Neural progenitor cell (in vitro differentiated cells): ENCODE measurements at regions not wholly inside any gene's neighbourhood (a gene's known extent, or its start where the extent isn't known, plus 50 kb on each side); places are given as distances from the start of the nearest gene placed in this dataset.

Experiments used
- DNase-seq: peaks from one replicate; pipeline ENCODE4 v3.0.0-alpha.2; 2016; ENCODE audit warnings: low spot score
- H2AFZ ChIP-seq: fragments of 200-600 bp; sonication (generic); replicated peaks from 2 replicates; pipeline ENCODE4 v1.6.1; 2016; ENCODE audit warnings: antibody characterized with exemption
- H3F3A ChIP-seq: fragments of 200-600 bp; sonication (generic); 2 replicates; pipeline ENCODE4 v1.6.1; 2016; ENCODE audit warnings: antibody characterized with exemption, low read depth
- H3K27ac ChIP-seq: fragments of 200-600 bp; sonication (generic); 2 replicates; pipeline ENCODE4 v1.5.1; 2016; ENCODE audit warnings: mild to moderate bottlenecking
- H3K27me3 ChIP-seq: fragments of 200-600 bp; sonication (generic); 2 replicates; pipeline ENCODE4 v1.6.1; 2016; ENCODE audit warnings: mild to moderate bottlenecking, moderate library complexity
- H3K36me3 ChIP-seq: fragments of 200-600 bp; sonication (generic); 2 replicates; pipeline ENCODE4 v1.5.1; 2016
- H3K4me1 ChIP-seq: fragments of 200-600 bp; sonication (generic); 2 replicates; pipeline ENCODE4 v1.6.1; 2016; ENCODE audit warnings: mixed run types
- H3K4me2 ChIP-seq: fragments of 200-600 bp; sonication (generic); 2 replicates; pipeline ENCODE4 v1.6.1; 2016
- H3K4me3 ChIP-seq: fragments of 200-600 bp; sonication (generic); 2 replicates; pipeline ENCODE4 v1.5.1; 2016
- H3K79me2 ChIP-seq: fragments of 200-600 bp; sonication (generic); 2 replicates; pipeline ENCODE4 v1.6.1; 2016; ENCODE audit warnings: low read depth
- H3K9ac ChIP-seq: fragments of 200-600 bp; sonication (generic); 2 replicates; pipeline ENCODE4 v1.6.1; 2016
- H3K9me3 ChIP-seq: fragments of 200-600 bp; sonication (generic); 2 replicates; pipeline ENCODE4 v1.5.1; 2016; ENCODE audit warnings: low read depth
- H4K20me1 ChIP-seq: fragments of 200-600 bp; sonication (generic); 2 replicates; pipeline ENCODE4 v1.6.1; 2016; ENCODE audit warnings: low read depth
- H3K27ac Mint-ChIP-seq: 3 replicates; pipeline ENCODE4 v1.8.0; 2021; ENCODE audit warnings: mixed read lengths
- H3K27me3 Mint-ChIP-seq: 2 replicates; pipeline ENCODE4 v1.8.0; 2022; ENCODE audit warnings: low read depth, mild to moderate bottlenecking, inconsistent platforms, moderate library complexity, mixed read lengths; ENCODE audit not compliant: insufficient read depth
- H3K36me3 Mint-ChIP-seq: 3 replicates; pipeline ENCODE4 v1.8.0; 2021; ENCODE audit warnings: mixed read lengths
- H3K4me1 Mint-ChIP-seq: 3 replicates; pipeline ENCODE4 v1.8.0; 2021; ENCODE audit warnings: mixed read lengths
- H3K4me3 Mint-ChIP-seq: 3 replicates; pipeline ENCODE4 v1.8.0; 2021; ENCODE audit warnings: mild to moderate bottlenecking, moderate library complexity, mixed read lengths
- H3K9me3 Mint-ChIP-seq: 3 replicates; pipeline ENCODE4 v1.8.0; 2020; ENCODE audit warnings: mixed read lengths
- CTCF ChIP-seq: fragments of 200-600 bp; sonication (generic); IDR thresholded peaks from 2 replicates; pipeline ENCODE4 v1.5.1; 2017; ENCODE audit warnings: antibody characterized with exemption, mild to moderate bottlenecking
- EZH2 ChIP-seq: fragments of 200-600 bp; sonication (generic); IDR thresholded peaks from 2 replicates; pipeline ENCODE4 v1.6.1; 2017; ENCODE audit warnings: antibody characterized with exemption, mild to moderate bottlenecking, moderate library complexity
- EZH2phosphoT487 ChIP-seq: fragments of 200-600 bp; sonication (generic); IDR thresholded peaks from 2 replicates; pipeline ENCODE4 v1.6.1; 2017; ENCODE audit warnings: antibody characterized with exemption

- no peaks in the 10 kb centered on the region for H3K36me3 ChIP-seq
- Mint-ChIP-seq H3K27ac (no peak overlapping the region), H3K9me3 (peaks cover 4% of the 10 kb centered on the region), H3K36me3 (no peaks in the 10 kb centered on the region), H3K4me3 (no peak overlapping the region), H3K27me3 (peaks cover 7% of the 10 kb centered on the region), H3K4me1 (peaks cover 4% of the 10 kb centered on the region)
- no peaks in the 10 kb centered on the region for H3K27me3 ChIP-seq
- no peaks in the 10 kb centered on the region for H3F3A ChIP-seq
- no peak overlapping the region for H3K27ac ChIP-seq
- no peak for DNase-seq
- H3K9me3 ChIP-seq, result no peaks in the 10 kb centered on the region
- no peaks in the 10 kb centered on the region for H3K79me2 ChIP-seq
- TF ChIP-seq EZH2phosphoT487 (no peak), EZH2 (no peak), CTCF (no peak)
- H3K4me1 ChIP-seq, result peaks cover 16% of the 10 kb centered on the region
- H4K20me1 ChIP-seq, result no peaks in the 10 kb centered on the region
- no peak overlapping the region for H3K9ac ChIP-seq
- no peak overlapping the region for H3K4me3 ChIP-seq
- no peak overlapping the region for H2AFZ ChIP-seq
- H3K4me2 ChIP-seq, result no peak overlapping the region
Observed at GRCh38 chr20:7702141-7702540, 238.1 kb downstream of the HAO1 start.

GRCh38 chr20:7703551-7703961 lies 236.7 kb downstream of the HAO1 start:
- Mint-ChIP-seq H3K27ac (no peak overlapping the region), H3K27me3 (peaks cover 7% of the 10 kb centered on the region), H3K4me1 (peaks cover 4% of the 10 kb centered on the region), H3K4me3 (no peak overlapping the region), H3K36me3 (no peaks in the 10 kb centered on the region), H3K9me3 (no peaks in the 10 kb centered on the region)
- H3K36me3 ChIP-seq, result no peaks in the 10 kb centered on the region
- no peak overlapping the region for H3K4me2 ChIP-seq
- no peaks in the 10 kb centered on the region for H3K79me2 ChIP-seq
- no peak overlapping the region for H3K27ac ChIP-seq
- no peaks in the 10 kb centered on the region for H3F3A ChIP-seq
- H2AFZ ChIP-seq, result no peak overlapping the region
- H3K4me3 ChIP-seq, result no peak overlapping the region
- H4K20me1 ChIP-seq, result no peaks in the 10 kb centered on the region
- TF ChIP-seq EZH2phosphoT487 (no peak), EZH2 (no peak), CTCF (no peak)
- no peak for DNase-seq
- H3K4me1 ChIP-seq, result peaks cover 16% of the 10 kb centered on the region
- H3K9me3 ChIP-seq, result no peaks in the 10 kb centered on the region
- H3K27me3 ChIP-seq, result no peaks in the 10 kb centered on the region
- H3K9ac ChIP-seq, result no peak overlapping the region

- TF ChIP-seq CTCF (no peak), EZH2 (no peak), EZH2phosphoT487 (no peak)
- Histone ChIP-seq H3K27me3 (no peaks in the 10 kb centered on the region), H2AFZ (no peak overlapping the region), H3K4me2 (no peak overlapping the region), H3K27ac (no peak overlapping the region), H3K9me3 (no peaks in the 10 kb centered on the region), H3K9ac (no peak overlapping the region), H3K36me3 (no peaks in the 10 kb centered on the region), H3K79me2 (no peaks in the 10 kb centered on the region), H3F3A (no peaks in the 10 kb centered on the region), H3K4me1 (peaks cover 16% of the 10 kb centered on the region), H3K4me3 (no peak overlapping the region), H4K20me1 (no peaks in the 10 kb centered on the region)
- Mint-ChIP-seq H3K4me1 (peaks cover 4% of the 10 kb centered on the region), H3K4me3 (no peak overlapping the region), H3K27ac (no peak overlapping the region), H3K27me3 (peaks cover 7% of the 10 kb centered on the region), H3K36me3 (no peaks in the 10 kb centered on the region), H3K9me3 (no peaks in the 10 kb centered on the region)
- DNase-seq, result no peak
Observed at GRCh38 chr20:7703996-7704395, 236.3 kb downstream of the HAO1 start.

- Histone ChIP-seq H3K4me2 (no peak overlapping the region), H4K20me1 (no peaks in the 10 kb centered on the region), H3K27ac (no peak overlapping the region), H3K9me3 (no peaks in the 10 kb centered on the region), H3F3A (no peaks in the 10 kb centered on the region), H3K36me3 (peaks cover 2% of the 10 kb centered on the region), H3K4me1 (peaks cover 11% of the 10 kb centered on the region), H3K4me3 (no peak overlapping the region), H3K79me2 (no peaks in the 10 kb centered on the region), H3K9ac (no peak overlapping the region), H2AFZ (no peak overlapping the region), H3K27me3 (no peaks in the 10 kb centered on the region)
- Mint-ChIP-seq H3K27ac (no peak overlapping the region), H3K4me3 (no peak overlapping the region), H3K4me1 (no peaks in the 10 kb centered on the region), H3K27me3 (peaks cover 2% of the 10 kb centered on the region), H3K9me3 (no peaks in the 10 kb centered on the region), H3K36me3 (no peaks in the 10 kb centered on the region)
- no peak for DNase-seq
- TF ChIP-seq EZH2, result no peak
- TF ChIP-seq CTCF, result no peak
- TF ChIP-seq EZH2phosphoT487, result no peak
Observed at GRCh38 chr20:7708112-7708511, 232.1 kb downstream of the HAO1 start.
